ENCODE measurements at regions not wholly inside any gene's neighbourhood (a gene's known extent, or its start where the extent isn't known, plus 50 kb on each side); places are given as distances from the start of the nearest gene placed in this dataset.

DNA sequence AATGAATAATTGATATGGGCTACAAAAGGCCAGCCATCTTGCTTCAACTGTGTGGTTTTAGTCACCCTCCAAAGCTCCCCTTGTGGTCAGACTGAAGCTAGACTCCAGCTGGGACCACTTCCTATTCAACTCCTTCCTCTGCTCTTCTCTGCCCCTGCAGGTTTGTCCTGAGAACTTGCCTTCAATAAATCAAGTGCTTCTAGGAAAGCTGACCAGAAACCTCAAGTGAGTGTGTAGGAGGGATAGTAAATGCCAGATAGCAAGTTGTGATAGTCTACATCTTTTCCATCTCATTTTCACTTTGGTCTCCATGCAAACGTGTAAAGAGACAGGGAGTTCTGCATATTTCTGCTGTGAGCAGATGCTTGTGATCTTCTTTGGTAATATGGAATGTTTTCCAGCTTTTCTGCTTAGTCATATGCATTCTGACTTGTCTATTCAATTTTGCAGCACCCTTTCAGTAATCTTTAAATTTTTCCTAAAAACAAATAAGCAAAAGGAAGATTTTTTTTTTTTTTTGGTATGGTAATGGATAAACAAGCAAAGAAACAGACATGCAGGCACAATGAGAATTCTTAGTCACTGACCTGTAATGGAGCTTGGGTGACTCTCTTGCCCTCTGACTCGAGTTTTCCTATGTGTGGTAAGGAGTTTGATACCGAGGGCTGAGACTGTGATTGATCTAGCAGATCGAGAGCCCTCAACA lies 201.3 kb upstream of the BTBD3 start:
- DNase-seq (ENCODE audit: low read depth, low spot score), result peak; percentile 47

DNA sequence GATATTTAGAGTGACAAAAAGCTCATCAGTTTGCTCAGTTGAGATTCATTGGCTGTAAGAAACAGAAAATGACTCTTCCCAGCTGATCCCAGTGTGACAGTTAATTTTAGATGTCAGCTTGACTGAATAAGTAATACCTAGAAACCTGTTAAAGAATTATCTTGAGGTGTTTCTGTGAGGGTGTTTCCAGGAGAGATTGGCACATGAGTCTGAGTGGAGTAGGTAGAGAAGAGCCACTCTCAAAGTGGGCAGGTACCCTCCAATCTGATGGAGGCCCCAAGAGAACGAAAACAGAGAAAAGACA lies 200.8 kb upstream of the BTBD3 start:
- DNase-seq (ENCODE audit: low read depth, low spot score), result no peak

DNA sequence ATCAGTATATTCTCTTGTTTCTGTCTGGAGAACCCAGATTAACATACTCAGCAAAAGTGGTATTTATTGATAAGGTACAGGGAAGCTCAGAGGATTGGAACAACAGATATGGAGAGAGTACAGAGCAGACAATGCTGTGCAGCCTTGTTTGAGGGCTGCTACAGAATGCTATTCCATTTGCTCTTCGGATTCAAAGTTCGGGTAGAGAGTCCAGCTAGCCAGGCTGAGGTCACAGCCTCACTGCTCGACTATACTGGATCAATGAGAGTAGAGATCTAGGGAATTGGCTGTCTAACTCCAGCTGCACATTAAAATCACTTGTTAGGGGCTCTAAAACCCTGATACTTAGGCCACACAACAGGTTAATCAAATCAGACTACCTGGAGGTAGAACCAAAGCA lies 200.1 kb upstream of the BTBD3 start:
- no peak for DNase-seq (ENCODE audit: low read depth, low spot score)

DNA sequence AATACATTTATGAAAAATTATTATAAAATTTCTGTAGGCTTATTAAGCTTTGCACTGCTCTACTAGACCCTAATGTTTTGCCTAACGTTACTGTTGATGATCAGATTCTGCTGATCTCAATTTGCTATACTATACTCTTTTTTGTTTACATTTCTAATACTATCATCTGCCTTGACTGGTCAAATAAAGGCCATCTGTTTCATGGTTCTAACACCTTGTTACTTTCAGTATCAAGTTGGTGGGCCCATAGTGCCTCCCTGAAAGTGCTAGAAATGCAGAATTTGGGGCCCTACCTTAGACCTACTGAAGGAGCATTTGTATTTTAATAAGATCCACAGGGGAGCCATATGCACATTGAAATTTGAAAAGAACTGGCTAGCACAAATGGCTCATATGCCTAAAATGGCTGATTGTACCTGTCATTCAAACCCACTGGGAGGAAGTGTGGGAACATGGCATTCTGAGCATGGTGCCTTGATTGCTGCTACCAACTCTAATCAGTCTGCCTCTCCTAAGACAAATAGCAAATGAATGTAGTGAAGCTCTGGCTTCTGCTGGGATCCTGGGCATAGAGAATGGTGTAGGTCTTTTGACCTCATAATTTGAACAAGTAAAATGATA lies 199.1 kb upstream of the BTBD3 start:
- no peak for DNase-seq (ENCODE audit: low read depth, low spot score)

DNA sequence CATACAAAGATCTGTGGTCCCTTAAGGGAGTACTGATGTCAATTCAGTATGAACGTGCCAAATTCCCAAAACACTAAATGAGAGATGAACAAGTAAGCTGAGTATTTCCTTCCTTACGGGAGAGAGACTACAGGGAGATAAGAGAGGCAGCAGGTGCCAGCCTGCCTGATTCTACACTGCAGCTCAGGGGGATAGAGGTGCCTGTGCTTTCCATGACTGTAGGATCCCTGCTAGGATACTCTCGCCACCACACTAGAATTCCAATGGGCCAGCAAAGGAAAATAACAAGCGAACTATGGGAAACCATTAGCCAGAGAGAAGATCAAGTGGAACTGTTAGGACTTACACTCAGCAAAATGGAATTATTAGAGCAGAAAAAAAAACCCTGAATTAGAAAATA lies 198.5 kb upstream of the BTBD3 start:
- DNase-seq (ENCODE audit: low read depth, low spot score), result no peak

DNA sequence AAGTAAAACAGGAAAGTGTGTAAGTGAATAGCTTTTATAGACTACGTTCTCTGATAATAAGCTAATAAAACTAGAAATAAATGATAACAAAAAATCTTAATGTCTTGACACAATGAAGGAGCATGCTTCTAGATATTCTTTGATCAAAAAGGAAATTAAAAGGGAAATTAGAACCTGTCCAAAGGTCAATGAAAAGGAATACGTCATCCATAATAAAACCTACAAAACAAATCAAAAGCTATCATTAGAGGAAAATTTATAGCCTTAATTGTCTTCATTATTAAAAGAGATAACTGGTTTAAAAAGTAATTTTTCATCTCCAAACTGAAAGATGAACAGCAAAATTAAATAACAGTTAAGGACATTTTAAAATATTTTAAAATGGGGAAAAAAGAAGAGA lies 196.3 kb upstream of the BTBD3 start:
- no peak for DNase-seq (ENCODE audit: low read depth, low spot score)

DNA sequence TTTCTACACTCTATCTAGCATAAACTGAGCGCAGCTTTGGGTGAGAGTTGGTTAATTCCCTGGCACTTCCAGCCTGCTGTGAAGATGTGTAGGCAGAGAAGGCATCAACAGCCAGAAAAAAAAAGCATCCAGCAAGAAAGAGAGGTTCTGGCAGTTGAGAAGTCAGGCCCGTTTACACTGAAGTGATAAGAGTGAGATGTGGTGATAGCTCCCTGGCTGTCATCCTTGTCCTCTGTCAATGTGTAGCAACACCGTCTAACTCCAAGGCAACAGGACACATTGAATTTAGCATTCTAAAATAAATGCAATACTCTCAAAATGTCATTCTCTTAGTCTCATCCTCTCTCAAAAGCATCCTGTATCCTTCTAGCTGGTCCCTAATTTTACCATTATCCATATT lies 193.6 kb upstream of the BTBD3 start:
- DNase-seq (ENCODE audit: low read depth, low spot score), result no peak

DNA sequence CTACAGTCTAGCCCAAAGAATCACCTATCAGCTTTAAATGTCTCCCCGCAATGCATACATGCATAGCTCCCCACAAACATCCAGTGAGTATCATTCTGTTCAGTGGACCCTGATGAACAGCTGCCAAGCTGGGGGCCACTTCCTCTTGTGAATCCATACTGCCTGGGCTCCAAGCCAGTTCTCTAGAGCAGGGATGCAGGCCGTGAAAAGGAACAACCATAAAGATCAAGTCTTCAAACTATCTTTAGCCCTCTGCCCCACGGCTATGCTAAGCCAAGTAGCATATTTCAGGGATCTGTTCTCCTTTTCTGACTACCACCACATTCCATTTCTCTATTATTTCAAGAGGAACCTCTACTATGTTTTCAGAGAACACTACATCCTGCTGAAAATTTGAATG lies 191.7 kb upstream of the BTBD3 start:
- DNase-seq (ENCODE audit: low read depth, low spot score), result no peak

DNA sequence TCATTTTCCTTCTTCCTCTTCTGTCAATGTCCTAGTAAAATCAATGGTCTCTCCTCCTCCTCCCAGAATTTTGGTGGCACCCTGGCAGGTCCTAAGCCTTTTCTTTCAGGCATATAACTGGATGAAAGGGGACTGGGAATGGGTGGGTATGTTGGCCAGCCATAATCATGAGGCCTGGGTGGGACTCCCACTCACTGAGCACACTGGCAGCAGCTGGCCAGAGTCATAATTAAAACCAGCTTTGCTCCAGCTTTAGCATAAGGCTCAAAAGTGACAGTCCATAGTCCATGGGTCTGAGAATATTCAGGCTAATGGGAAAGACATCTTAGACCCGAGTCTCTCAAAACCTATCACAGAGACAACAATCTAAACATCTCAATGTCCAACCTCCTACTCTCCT lies 190.0 kb upstream of the BTBD3 start:
- DNase-seq (ENCODE audit: low read depth, low spot score), result no peak

DNA sequence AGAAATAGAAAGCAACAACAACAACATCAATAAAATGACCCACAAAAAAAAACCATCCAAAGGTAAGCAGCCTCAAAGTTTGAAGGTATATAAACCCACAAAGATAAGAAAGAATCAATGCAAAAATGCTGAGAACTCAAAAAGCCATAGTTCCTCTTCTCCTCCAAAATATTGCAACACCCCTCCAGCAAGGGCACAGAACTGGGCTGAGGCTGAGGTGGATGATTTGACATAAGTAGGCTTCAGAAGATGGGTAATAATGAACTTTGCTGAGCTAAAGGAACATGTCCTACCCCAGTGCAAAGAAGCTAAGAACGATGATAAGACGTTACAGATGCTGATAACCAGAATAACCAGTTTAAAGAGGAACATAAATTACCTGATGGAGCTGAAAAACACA lies 188.8 kb upstream of the BTBD3 start:
- no peak for DNase-seq (ENCODE audit: low read depth, low spot score)

DNA sequence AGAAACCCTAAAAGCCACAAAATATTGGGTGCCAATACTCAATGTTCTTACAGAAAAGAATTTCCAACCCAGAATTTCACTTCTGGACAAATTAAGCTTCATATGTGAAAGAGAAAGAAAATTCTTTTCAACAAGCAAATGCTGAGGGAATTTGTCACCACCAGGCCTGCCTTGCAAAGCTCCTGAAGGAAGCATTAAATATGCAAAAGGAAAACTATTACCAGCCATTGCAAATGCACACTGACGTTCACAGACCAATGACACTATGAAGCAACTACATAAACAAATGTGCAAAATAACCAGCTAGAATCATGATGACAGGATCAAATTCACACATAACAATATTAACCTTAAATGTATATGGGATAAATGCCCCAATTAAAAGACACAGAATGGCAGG lies 187.9 kb upstream of the BTBD3 start:
- DNase-seq (ENCODE audit: low read depth, low spot score), result no peak

DNA sequence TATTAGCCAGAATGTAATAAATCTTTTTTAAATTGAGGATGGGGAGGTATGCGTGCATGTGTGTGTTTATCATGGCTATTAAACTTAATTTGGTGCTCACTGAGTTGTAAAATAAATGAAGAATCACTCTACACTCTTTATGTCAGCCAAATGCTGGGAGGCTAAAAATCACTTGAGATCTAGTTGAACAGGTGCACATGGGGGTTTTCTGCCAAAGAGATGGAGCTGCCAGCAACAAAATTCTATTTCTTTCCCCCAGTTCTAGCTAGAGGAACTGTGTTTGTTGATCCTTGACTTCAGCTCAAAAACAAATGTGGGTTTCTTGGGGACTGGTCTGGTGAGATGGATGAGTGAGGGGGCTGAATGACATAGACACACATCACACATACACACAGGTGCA lies 183.3 kb upstream of the BTBD3 start:
- DNase-seq (ENCODE audit: low read depth, low spot score), result no peak

DNA sequence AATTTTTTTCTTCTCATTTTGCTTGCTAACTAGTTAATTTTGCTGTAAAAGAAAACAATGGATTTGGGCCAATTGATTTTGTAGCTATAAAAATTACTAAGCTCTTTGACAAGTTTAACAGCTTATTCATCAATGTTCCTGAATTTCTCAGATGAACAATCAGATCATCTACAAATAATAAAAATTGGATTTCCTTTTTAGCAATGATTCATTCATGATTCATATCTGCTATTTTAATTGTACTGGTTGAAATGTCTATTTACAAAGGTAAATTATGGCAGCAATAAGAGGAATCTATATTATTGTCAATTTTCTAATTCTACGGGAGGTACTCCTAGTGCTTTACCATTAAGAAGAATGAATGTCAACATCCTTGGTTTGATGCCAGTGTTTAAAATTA lies 178.8 kb upstream of the BTBD3 start:
- DNase-seq (ENCODE audit: low read depth, low spot score), result no peak

DNA sequence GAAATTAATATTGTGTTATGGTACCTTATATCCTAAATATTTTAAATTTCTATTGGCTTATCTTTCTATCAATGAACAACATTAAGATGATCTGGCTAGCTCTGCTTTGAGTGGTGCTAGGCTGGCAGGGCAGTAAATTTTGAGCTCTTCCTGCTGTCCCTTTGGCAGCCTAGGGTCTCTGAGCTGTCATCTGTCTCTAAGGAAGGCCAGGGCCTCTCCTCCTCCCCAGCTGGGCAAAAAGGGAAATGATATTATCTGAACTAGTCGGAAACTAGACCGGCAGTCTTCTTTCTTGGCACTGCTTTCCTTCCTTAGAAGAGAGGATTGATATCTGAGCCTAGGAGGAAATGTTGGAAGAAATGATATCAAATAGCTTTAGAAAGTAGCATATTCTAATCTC lies 176.7 kb upstream of the BTBD3 start:
- DNase-seq (ENCODE audit: low read depth, low spot score), result no peak

DNA sequence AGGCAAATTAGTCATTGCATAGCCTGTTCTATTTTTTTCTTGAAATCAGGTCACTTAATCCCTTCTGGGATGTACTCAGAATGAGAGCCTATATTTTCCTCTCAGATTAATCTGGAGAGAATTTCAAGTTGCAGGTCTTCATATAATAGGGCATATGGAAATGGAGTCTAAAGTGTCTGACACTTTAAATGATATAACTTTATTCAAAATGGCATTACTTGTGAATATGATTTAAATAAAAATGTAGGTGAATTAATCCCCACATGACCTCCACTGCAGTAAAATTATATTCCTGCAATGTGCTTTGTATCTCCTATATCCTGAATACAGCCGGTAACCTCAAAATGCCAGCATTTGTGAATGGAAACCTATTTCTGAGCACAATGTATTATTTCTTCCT lies 172.5 kb upstream of the BTBD3 start:
- DNase-seq (ENCODE audit: low read depth, low spot score), result no peak

DNA sequence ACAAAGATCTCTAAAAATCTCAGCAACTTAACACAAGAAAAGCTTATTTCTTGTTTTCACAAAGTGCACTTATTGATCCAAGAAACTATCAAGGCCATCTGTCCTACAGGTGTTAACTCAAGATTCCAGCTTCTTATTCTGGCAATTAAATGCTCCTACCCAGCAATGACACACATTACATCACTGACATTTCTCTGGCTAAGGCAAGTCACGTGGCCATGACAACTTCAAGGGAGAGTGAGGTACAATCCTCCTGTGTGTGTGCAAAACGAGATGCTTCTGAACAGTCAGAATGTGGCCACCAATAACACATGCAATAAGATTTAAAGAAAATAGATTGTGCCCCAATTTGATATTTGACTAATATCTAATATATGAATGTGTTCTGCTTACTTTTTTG lies 169.3 kb upstream of the BTBD3 start:
- no peak for DNase-seq (ENCODE audit: low read depth, low spot score)

DNA sequence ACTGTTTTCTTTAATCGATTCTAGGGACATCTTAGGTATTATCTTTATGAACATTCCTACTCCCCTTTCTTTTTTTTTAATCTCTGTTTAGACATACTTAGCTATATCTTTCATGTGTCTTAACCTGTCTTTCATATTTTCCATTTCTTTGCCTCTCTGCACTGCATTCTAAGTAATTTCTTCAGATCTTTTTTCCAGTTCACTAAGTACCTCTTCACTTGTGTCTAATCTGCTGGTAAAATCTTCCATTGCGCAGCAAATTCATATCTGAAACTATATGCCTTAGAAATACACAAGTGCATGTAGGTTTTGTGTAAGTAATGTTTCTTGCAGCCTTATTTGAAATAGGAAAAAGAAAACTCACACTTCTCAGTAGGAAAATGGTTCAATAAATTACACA lies 165.4 kb upstream of the BTBD3 start:
- DNase-seq (ENCODE audit: low read depth, low spot score), result no peak

DNA sequence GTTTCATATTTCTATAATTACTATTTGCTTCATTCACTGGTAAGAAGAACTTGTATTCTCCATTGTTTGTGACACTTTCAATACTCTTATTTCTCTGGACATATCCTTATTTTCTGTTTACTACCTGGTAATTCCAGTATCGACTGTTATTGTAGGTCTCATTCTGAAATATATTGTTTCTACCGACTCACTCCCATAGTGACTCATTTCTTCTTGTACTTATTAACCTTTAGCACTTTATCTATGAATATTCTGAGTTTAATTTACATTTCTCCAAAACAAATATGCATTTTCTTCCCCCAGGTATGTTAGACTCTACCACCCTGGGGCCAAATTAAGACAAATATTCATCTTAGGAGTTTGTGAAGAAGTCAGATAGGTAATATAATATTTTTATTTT lies 164.5 kb upstream of the BTBD3 start:
- no peak for DNase-seq (ENCODE audit: low read depth, low spot score)

DNA sequence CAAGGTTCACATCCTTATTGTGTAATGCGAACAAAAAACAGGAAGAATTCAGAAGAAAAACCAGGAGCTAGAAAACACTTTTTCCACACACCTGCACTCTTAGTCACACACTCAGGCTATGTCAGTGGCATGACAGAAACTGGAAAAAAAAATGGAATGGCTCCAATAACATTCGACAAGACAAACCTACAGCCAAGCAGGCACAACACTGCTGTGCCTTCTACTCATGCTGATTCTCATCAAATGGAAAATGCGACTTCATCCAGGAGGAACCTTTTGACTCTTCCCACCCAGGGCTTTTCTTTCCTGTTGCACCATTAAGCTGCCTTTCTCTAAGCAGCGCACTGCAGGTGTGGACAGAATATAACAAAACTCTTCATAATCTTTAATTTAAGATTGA lies 163.2 kb upstream of the BTBD3 start:
- DNase-seq (ENCODE audit: low read depth, low spot score), result no peak

DNA sequence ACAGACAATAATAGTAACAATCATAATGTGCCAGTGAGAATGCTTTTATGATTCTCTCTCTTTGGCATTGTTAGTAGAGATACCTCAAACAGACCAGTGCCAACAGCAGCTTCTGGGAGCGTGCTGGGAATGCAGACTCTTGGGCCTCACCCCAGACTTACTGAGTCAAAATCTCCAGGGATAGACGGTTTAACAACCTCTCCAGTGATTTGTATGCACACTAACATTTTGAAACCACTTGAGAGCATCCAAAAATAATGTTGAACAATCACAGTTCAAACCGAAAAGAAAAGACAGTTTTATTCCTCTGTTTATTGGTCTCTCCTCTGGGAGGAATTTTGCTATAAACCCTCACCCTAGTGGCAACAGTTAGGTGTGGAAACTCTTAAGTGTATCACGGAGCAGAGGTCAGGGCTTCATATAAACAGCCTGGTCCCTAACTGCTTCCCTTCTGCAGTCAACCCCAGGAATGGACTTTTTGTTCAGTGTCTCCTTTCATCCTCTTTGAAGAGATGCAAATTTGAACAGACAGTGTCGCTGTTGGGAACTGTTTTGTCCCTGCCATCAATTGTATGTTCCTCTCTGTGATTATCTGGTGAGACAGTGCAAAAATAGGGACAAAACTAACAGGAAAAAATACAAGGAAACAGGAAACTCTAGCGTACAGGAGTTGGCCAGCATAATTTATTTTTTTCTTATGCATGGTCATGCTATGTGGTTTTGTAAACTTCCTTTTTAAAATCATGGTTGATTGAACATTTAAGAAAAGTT lies 162.4 kb upstream of the BTBD3 start:
- no peak for DNase-seq (ENCODE audit: low read depth, low spot score)

DNA sequence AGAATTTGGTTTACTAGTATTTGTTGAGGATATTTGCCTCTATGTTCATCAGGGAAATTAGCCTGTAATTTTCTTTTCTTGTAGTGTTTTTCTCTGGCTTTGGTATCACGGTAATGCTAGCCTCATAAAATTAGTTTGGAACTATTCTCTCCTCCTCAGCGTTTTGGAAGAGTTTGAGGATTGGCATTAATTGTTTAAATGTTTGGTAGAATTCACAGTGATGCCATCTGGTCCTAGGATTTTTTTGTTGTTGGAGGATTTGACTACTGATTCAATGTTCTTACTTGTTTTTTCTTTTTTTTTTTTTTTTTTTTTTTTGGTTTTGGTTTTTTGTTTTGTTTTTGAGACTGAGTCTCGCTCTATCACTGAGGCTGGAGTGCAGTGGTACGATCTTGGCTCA lies 156.2 kb upstream of the BTBD3 start:
- no peak for DNase-seq (ENCODE audit: low read depth, low spot score)

DNA sequence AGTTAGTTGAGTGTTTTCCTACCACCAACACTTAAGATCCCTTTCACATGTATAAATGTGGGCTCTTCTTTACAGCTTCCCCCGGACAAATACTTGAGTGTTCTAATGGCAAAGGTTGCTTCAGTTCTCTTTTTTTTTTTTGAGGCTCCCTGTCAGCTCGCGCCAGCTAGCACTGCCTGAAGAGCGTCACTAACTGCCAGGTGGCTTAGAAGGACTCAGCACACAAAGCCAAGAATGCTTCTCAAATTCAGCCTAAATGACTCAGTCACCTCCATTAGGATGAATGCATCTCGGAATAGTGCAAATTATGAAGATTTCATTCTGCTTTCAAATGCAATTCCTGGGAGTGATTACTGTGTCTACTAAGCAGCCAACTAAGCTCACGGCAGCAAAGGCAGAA lies 150.7 kb upstream of the BTBD3 start:
- DNase-seq (ENCODE audit: low read depth, low spot score), result no peak

DNA sequence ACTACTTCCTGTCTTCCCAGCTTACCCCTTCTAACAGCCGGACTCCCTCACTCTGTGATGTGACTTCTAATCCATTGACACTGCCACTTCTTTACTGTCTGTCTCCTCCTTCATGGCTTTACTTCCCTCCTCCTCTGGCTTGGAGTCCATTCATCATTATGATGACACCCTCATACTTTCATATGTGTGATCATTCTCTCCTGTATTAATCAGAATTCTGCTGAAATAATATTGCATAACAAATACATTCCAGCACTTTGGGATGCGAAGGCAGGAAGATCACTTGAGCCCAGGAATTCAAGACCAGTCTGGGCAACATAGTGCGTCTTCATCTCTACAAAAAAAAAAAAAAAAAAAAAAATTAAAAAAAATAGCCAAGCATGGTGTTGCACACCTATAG lies 147.9 kb upstream of the BTBD3 start:
- DNase-seq (ENCODE audit: low read depth, low spot score), result no peak

Measured in smooth muscle cell of the brain vasculature (primary cell).